Progenitor cell of endocrine pancreas (in vitro differentiated cells): ENCODE measurements at regions not wholly inside any gene's neighbourhood (a gene's known extent, or its start where the extent isn't known, plus 50 kb on each side); places are given as distances from the start of the nearest gene placed in this dataset.

Experiments used
- DNase-seq: peaks from one replicate; pipeline ENCODE4 v3.0.0; 2021; ENCODE audit warnings: low spot score; ENCODE audit not compliant: unreplicated experiment
- H3K27ac Mint-ChIP-seq: 2 replicates; pipeline ENCODE4 v1.8.0; 2021; ENCODE audit warnings: mild to moderate bottlenecking, moderate library complexity, mixed read lengths
- H3K27me3 Mint-ChIP-seq: 2 replicates; pipeline ENCODE4 v1.8.0; 2021; ENCODE audit warnings: mixed read lengths
- H3K36me3 Mint-ChIP-seq: 2 replicates; pipeline ENCODE4 v1.8.0; 2022; ENCODE audit warnings: mixed read lengths; ENCODE audit not compliant: insufficient read depth
- H3K4me1 Mint-ChIP-seq: 2 replicates; pipeline ENCODE4 v1.8.0; 2021; ENCODE audit warnings: low read depth, mixed read lengths
- H3K4me3 Mint-ChIP-seq: 2 replicates; pipeline ENCODE4 v1.8.0; 2021; ENCODE audit warnings: low read depth, mild to moderate bottlenecking, moderate library complexity, mixed read lengths
- H3K9me3 Mint-ChIP-seq: 2 replicates; pipeline ENCODE4 v1.8.0; 2021; ENCODE audit warnings: low read depth, mixed read lengths
- CTCF ChIP-seq: fragments of 200-600 bp; sonication (generic); IDR thresholded peaks from one replicate; pipeline ENCODE4 v1.5.0; 2021; ENCODE audit warnings: antibody characterized with exemption, mild to moderate bottlenecking; ENCODE audit not compliant: unreplicated experiment

DNA sequence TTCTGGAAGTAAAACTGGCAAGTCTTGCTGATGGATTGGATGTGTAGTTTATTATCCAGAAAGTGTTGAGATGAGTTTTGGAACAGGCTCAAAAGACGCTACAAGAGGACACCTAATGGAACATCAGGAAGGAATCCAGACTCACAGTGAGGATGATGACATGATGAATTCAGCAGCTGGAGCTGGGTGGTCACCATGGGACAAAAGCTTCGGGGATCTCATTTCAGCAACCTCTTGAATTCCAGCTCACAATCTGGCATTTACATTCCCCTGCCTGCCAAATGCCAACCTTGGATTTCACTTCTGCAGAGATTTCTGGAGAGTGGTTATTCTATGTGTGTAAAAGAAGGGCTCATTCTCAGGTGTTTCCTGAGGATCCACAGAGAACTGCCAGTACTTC is 288.0 kb upstream of the TMTC4 start:
- TF ChIP-seq CTCF, result no peak
- no peaks in the 10 kb centered on the region for H3K36me3 Mint-ChIP-seq

DNA sequence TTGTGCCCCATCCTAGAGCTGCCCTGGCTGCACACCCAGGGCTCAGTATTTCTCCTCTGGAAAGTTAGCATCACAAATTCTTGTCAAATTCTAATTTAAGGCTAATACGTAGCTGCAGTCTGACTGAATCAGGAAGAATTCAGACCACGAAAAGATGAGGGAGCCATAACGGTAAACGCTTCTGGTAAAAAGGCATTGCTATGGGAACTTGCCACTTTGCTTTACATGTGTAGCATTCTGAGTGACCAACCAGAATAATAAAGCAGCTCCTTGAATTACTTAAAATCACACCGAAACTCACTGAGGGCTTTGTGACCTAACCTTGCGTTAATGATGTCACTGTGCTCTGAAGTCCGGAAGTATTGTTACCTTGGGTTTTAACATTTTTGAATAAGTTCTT is 286.6 kb upstream of the TMTC4 start:
- Mint-ChIP-seq H3K4me3 (no peak overlapping the region), H3K9me3 (no peaks in the 10 kb centered on the region), H3K36me3 (no peaks in the 10 kb centered on the region), H3K27me3 (no peaks in the 10 kb centered on the region), H3K4me1 (no peaks in the 10 kb centered on the region), H3K27ac (no peak overlapping the region)
- DNase-seq, result no peak
- no peak for TF ChIP-seq CTCF

More for the DNA sequence above, 288.0 kb upstream of the TMTC4 start:
- no peak overlapping the region for H3K4me3 Mint-ChIP-seq
- DNase-seq, result no peak
- peaks cover 7% of the 10 kb centered on the region for H3K9me3 Mint-ChIP-seq
- no peak overlapping the region for H3K27ac Mint-ChIP-seq
- H3K27me3 Mint-ChIP-seq, result no peaks in the 10 kb centered on the region
- H3K4me1 Mint-ChIP-seq, result no peaks in the 10 kb centered on the region

- no peak overlapping the region for H3K27ac Mint-ChIP-seq
- no peak overlapping the region for H3K4me3 Mint-ChIP-seq
- H3K9me3 Mint-ChIP-seq, result no peaks in the 10 kb centered on the region
- TF ChIP-seq CTCF, result no peak
- no peaks in the 10 kb centered on the region for H3K4me1 Mint-ChIP-seq
- no peaks in the 10 kb centered on the region for H3K27me3 Mint-ChIP-seq
- DNase-seq, result no peak
- no peaks in the 10 kb centered on the region for H3K36me3 Mint-ChIP-seq
These were observed 284.2 kb upstream of the TMTC4 start for GRCh38 chr13:100958831-100959230.

DNA sequence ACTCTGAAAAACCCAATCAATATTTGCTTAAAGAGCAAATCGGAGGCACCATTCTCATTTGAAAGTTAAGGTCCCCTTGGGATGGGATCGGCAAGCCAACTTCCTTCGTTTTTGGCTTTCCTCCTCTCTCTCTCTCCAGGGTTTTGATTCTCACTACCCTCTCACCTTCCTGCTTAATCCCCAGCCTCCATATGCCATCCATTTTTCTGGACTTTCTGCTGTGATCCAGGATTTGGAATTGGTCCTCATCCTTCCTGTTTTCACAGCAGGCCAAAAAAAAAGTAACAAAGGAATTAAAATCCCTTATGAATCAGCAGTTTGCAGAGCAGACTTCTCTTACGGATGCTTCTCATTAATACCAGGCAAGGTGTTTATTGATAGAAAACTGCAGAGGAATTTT is 283.1 kb upstream of the TMTC4 start:
- no peak overlapping the region for H3K27ac Mint-ChIP-seq
- H3K36me3 Mint-ChIP-seq, result no peaks in the 10 kb centered on the region
- H3K4me3 Mint-ChIP-seq, result no peak overlapping the region
- no peaks in the 10 kb centered on the region for H3K4me1 Mint-ChIP-seq
- DNase-seq, result no peak
- TF ChIP-seq CTCF, result no peak
- H3K9me3 Mint-ChIP-seq, result no peaks in the 10 kb centered on the region
- no peaks in the 10 kb centered on the region for H3K27me3 Mint-ChIP-seq

GRCh38 chr13:100954430-100955305 is 280.1 kb upstream of the TMTC4 start:
- TF ChIP-seq CTCF, result no peak
- DNase-seq, result no peak

More at GRCh38 chr13:100954430-100955305, 280.1 kb upstream of the TMTC4 start:
- H3K36me3 Mint-ChIP-seq, result no peaks in the 10 kb centered on the region
- H3K9me3 Mint-ChIP-seq, result no peaks in the 10 kb centered on the region
- H3K27ac Mint-ChIP-seq, result no peak overlapping the region
- no peak overlapping the region for H3K4me3 Mint-ChIP-seq
- no peaks in the 10 kb centered on the region for H3K27me3 Mint-ChIP-seq
- H3K4me1 Mint-ChIP-seq, result no peaks in the 10 kb centered on the region
